Duodenal mucosa (tissue), 2 donors: ENCODE measurements at regions not wholly inside any gene's neighbourhood (a gene's known extent, or its start where the extent isn't known, plus 50 kb on each side); places are given as distances from the start of the nearest gene placed in this dataset.
"Not testable (repeated sequence)": the region's sequence is repeated elsewhere in the genome, so short reads cannot be mapped to it uniquely, and the experiment has no call there.

Experiments
- H3K27ac ChIP-seq: one replicate; pipeline ENCODE4 v1.7.0; 2013; ENCODE audit warnings: low read depth, low read length
- H3K27me3 ChIP-seq, 2 donors: one replicate each; pipeline ENCODE4 v1.7.0; 2013; ENCODE audit warnings: low read length in 2 of 2, control low read depth in 1 of 2; ENCODE audit not compliant: insufficient read depth in 2 of 2, control insufficient read depth in 1 of 2
- H3K36me3 ChIP-seq, 2 donors: one replicate each; pipeline ENCODE4 v1.7.0; 2013; ENCODE audit warnings: low read length in 2 of 2, control low read depth in 1 of 2; ENCODE audit not compliant: insufficient read depth in 2 of 2, control insufficient read depth in 1 of 2
- H3K4me1 ChIP-seq, 2 donors: one replicate each; pipeline ENCODE4 v1.7.0; 2013; ENCODE audit warnings: low read length in 2 of 2, control low read depth in 1 of 2; ENCODE audit not compliant: insufficient read depth in 2 of 2, control insufficient read depth in 1 of 2
- H3K4me3 ChIP-seq, 2 donors: one replicate each; pipeline ENCODE4 v1.7.0; 2013; ENCODE audit warnings: low read length in 2 of 2, low read depth in 1 of 2
- H3K9ac ChIP-seq, 2 donors: one replicate each; pipeline ENCODE4 v1.7.0; 2013; ENCODE audit warnings: low read length in 2 of 2, low read depth in 1 of 2
- H3K9me3 ChIP-seq, 2 donors: one replicate each; pipeline ENCODE4 v1.7.0; 2013; ENCODE audit warnings: low read length in 2 of 2, control low read depth in 1 of 2; ENCODE audit not compliant: control insufficient read depth in 1 of 2

- H3K9ac ChIP-seq = no peak overlapping the region
- no peak overlapping the region for H3K27ac ChIP-seq
- H3K27me3 ChIP-seq = no peaks in the 10 kb centered on the region
- H3K4me3 ChIP-seq = no peak overlapping the region
- no peaks in the 10 kb centered on the region for H3K36me3 ChIP-seq
- no peaks in the 10 kb centered on the region for H3K9me3 ChIP-seq
- H3K4me1 ChIP-seq = no peaks in the 10 kb centered on the region
Observed at GRCh38 chr3:94360987-94361386, 298.1 kb downstream of the NSUN3 start.

GRCh38 chr3:94362393-94362792 is 299.5 kb downstream of the NSUN3 start:
- Histone ChIP-seq H3K9me3 (no peaks in the 10 kb centered on the region), H3K27me3 (no peaks in the 10 kb centered on the region), H3K4me3 (no peak overlapping the region), H3K36me3 (no peaks in the 10 kb centered on the region), H3K4me1 (no peaks in the 10 kb centered on the region), H3K27ac (no peak overlapping the region), H3K9ac (no peak overlapping the region)

GRCh38 chr3:94365006-94365405 is 302.1 kb downstream of the NSUN3 start:
- Histone ChIP-seq H3K4me1 (no peaks in the 10 kb centered on the region), H3K36me3 (no peaks in the 10 kb centered on the region), H3K27me3 (no peaks in the 10 kb centered on the region), H3K9me3 (peaks cover 2 to 4% of the 10 kb centered on the region in 2 donors), H3K4me3 (no peak overlapping the region), H3K9ac (no peak overlapping the region), H3K27ac (no peak overlapping the region)

GRCh38 chr3:94372026-94372425 is 309.2 kb downstream of the NSUN3 start:
- Histone ChIP-seq H3K27me3 (no peaks in the 10 kb centered on the region), H3K27ac (no peak overlapping the region), H3K9me3 (peaks cover 7 to 12% of the 10 kb centered on the region in 2 donors), H3K36me3 (no peaks in the 10 kb centered on the region), H3K9ac (no peak overlapping the region), H3K4me3 (no peak overlapping the region), H3K4me1 (no peaks in the 10 kb centered on the region)

- Histone ChIP-seq H3K9me3 (peaks cover 7 to 12% of the 10 kb centered on the region in 2 donors), H3K36me3 (no peaks in the 10 kb centered on the region), H3K4me1 (no peaks in the 10 kb centered on the region), H3K4me3 (no peak overlapping the region), H3K27me3 (no peaks in the 10 kb centered on the region), H3K9ac (no peak overlapping the region), H3K27ac (no peak overlapping the region)
Observed at GRCh38 chr3:94373456-94373855, 310.6 kb downstream of the NSUN3 start.

- Histone ChIP-seq H3K9ac (no peak overlapping the region), H3K36me3 (no peaks in the 10 kb centered on the region), H3K4me1 (no peaks in the 10 kb centered on the region), H3K4me3 (no peak overlapping the region), H3K27ac (no peak overlapping the region), H3K9me3 (peaks cover 3 to 12% of the 10 kb centered on the region in 2 donors), H3K27me3 (no peaks in the 10 kb centered on the region)
Observed at GRCh38 chr3:94374439-94375161, 311.7 kb downstream of the NSUN3 start.

GRCh38 chr3:94377123-94377696 is 314.3 kb downstream of the NSUN3 start:
- H3K9ac ChIP-seq = not testable (repeated sequence)

GRCh38 chr3:94377863-94378262 is 315.0 kb downstream of the NSUN3 start:
- H3K4me3 ChIP-seq, H3K4me1 ChIP-seq, H3K27ac ChIP-seq, H3K36me3 ChIP-seq, H3K27me3 ChIP-seq, H3K9me3 ChIP-seq, H3K9ac ChIP-seq: not testable (repeated sequence)

More at GRCh38 chr3:94377123-94377696, 314.3 kb downstream of the NSUN3 start:
- H3K36me3 ChIP-seq, H3K4me1 ChIP-seq, H3K27me3 ChIP-seq, H3K9me3 ChIP-seq, H3K27ac ChIP-seq, H3K4me3 ChIP-seq: not testable (repeated sequence)

GRCh38 chr3:94378322-94378721 is 315.5 kb downstream of the NSUN3 start:
- Histone ChIP-seq H3K36me3 (no peaks in the 10 kb centered on the region), H3K4me3 (no peak overlapping the region), H3K27me3 (no peaks in the 10 kb centered on the region), H3K27ac (no peak overlapping the region), H3K9me3 (peaks cover under 1 to 3% of the 10 kb centered on the region in 2 donors), H3K9ac (no peak overlapping the region), H3K4me1 (no peaks in the 10 kb centered on the region)

GRCh38 chr3:94379264-94379663 is 316.4 kb downstream of the NSUN3 start:
- Histone ChIP-seq H3K4me3 (no peak overlapping the region), H3K36me3 (no peaks in the 10 kb centered on the region), H3K4me1 (no peaks in the 10 kb centered on the region), H3K9me3 (peaks cover 0 to 3% of the 10 kb centered on the region in 2 donors), H3K27ac (no peak overlapping the region), H3K27me3 (no peaks in the 10 kb centered on the region), H3K9ac (no peak overlapping the region)
